ENCODE measurements at regions not wholly inside any gene's neighbourhood (a gene's known extent, or its start where the extent isn't known, plus 50 kb on each side); places are given as distances from the start of the nearest gene placed in this dataset.
"Not testable (repeated sequence)": the region's sequence is repeated elsewhere in the genome, so short reads cannot be mapped to it uniquely, and the experiment has no call there.

DNA sequence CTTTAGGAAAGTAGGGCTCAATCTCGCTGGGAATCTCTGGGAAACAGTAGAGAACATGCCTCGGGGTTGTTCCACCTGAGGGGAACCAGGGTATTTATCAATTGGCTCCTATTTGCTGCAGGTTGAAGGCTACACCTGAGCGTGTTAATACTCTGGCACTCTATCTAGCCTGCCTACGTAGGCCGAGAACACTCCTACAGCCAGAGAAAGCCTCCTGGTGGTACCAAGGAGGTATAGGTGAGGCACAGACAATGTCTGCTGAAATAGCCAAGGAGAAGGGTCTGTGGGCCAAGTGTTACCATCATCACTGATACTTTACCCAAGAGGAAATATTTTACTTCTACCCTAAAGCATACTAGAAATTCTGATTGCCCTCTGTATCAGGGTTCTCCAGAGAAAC lies 341.0 kb upstream of the UBE2E2 start:
- TF ChIP-seq, protein P1, sequence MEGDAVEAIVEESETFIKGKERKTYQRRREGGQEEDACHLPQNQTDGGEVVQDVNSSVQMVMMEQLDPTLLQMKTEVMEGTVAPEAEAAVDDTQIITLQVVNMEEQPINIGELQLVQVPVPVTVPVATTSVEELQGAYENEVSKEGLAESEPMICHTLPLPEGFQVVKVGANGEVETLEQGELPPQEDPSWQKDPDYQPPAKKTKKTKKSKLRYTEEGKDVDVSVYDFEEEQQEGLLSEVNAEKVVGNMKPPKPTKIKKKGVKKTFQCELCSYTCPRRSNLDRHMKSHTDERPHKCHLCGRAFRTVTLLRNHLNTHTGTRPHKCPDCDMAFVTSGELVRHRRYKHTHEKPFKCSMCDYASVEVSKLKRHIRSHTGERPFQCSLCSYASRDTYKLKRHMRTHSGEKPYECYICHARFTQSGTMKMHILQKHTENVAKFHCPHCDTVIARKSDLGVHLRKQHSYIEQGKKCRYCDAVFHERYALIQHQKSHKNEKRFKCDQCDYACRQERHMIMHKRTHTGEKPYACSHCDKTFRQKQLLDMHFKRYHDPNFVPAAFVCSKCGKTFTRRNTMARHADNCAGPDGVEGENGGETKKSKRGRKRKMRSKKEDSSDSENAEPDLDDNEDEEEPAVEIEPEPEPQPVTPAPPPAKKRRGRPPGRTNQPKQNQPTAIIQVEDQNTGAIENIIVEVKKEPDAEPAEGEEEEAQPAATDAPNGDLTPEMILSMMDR (IDR thresholded peaks at IDR 0.05), result no peak
- H3K27ac ChIP-seq, result no peak overlapping the region
- no peak overlapping the region for H3K4me3 ChIP-seq
- no peak for DNase-seq (ENCODE audit: low spot score)

DNA sequence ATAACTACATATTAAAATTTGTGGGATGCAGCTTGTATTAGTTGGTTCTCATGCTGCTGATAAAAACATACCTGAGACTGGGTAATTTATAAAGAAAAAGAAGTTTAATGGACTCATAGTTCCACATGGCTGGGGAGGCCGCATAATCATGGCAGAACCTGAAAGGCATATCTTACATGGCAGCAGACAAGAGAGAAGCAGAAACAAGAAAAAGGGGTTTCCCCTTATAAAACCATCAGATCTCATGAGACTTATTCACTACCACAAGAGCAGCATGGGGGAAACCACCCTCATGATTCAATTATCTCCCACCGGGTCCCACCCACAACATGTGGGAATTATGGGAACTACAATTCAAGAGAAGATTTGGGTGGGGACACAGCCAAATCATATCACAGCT lies 320.3 kb upstream of the UBE2E2 start:
- DNase-seq (ENCODE audit: low spot score); H3K27ac ChIP-seq: not testable (repeated sequence)

DNA sequence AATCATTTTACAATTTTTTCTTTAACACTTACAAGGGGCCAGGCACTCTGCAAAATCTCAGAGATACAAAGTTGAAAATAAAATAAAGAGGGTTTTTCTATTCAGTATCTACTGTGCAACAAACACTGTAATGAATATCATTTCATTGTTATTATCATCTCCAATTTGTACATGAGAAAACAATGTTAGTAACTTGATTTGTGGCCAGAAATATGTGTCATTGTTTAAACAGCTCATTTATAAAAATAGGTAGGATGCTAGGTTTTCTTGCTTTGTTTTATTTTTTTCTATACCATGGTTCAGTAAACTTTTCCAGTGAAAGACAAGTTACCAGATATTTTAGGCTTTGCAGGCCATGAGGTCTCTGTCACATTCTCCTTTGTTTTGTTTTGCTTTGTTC lies 318.1 kb upstream of the UBE2E2 start:
- Histone ChIP-seq H3K27ac (no peak overlapping the region), H3K4me3 (no peak overlapping the region)
- TF ChIP-seq, protein P1 (IDR thresholded peaks at IDR 0.05), result no peak
- DNase-seq (ENCODE audit: low spot score), result no peak

More for the DNA sequence above, 320.3 kb upstream of the UBE2E2 start:
- H3K4me3 ChIP-seq, result not testable (repeated sequence)

GRCh38 chr3:22885574-22886341 lies 317.4 kb upstream of the UBE2E2 start:
- H3K27ac ChIP-seq, result no peak overlapping the region
- TF ChIP-seq, protein P1 (IDR thresholded peaks at IDR 0.05), result no peak

DNA sequence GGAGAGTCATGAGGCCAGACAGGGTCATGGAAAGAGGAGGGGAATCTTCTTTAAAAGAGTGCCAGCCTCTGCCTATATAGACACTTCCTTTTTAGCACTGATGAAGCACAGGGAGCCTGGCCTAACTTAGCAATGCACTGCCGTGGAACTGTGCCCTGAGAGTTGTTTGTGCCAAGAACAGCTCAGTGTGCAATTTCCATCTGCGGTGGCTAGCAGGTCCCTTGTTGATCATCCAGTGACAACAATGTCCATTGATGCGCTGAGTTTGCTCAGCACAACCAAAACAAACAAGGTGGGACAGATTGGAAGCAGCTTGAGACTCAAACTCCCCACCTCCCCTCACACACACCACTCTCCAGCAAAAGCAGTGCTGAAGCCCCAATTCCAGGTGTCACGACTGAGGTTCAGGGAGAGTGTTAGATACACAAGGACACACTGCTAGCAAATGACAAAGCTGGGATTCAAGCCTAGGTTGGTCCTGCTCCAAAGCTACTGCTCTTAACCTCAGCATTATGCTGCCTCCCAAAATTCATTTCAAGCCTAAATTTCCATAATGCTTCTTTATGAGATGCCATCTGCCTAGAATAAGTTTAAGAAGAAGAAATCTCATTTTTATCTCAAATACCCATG lies 316.6 kb upstream of the UBE2E2 start:
- no peak overlapping the region for H3K27ac ChIP-seq
- no peak for DNase-seq (ENCODE audit: low spot score)
- H3K4me3 ChIP-seq, result no peak overlapping the region
- TF ChIP-seq, protein P1 (IDR thresholded peaks at IDR 0.05), result no peak

More at GRCh38 chr3:22885574-22886341, 317.4 kb upstream of the UBE2E2 start:
- no peak for DNase-seq (ENCODE audit: low spot score)
- no peak overlapping the region for H3K4me3 ChIP-seq

DNA sequence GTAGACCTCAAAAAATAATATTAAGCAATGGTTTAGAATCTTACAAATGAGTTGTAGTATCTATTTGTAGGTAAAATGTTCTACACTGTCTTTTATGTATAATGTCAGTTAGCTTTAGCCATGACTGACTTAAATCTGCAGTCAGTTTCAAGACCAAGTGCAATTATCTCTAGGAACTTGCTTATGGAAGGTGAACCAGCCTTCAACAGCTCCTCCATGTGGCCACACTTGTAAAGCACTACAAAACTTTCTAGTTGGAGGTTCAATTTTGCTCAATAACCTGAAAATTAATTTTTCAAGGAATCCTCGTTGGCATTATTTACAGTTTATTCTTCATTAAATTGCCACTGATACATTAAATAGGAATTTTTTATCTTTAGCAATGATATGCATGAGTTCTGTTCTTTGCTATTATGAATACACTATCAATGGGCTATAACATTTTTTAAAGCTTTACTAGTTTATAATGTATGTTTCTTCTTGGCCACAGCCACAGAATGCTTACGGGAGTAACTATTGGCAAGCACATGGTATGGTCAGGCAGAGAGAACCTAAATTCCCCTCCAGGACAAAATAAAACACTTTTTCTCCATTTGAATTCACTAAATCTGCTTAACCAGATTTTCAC lies 315.3 kb upstream of the UBE2E2 start:
- DNase-seq (ENCODE audit: low spot score), result no peak
- H3K4me3 ChIP-seq, result no peak overlapping the region
- TF ChIP-seq, protein P1 (IDR thresholded peaks at IDR 0.05), result peak; percentile 16
- no peak overlapping the region for H3K27ac ChIP-seq

DNA sequence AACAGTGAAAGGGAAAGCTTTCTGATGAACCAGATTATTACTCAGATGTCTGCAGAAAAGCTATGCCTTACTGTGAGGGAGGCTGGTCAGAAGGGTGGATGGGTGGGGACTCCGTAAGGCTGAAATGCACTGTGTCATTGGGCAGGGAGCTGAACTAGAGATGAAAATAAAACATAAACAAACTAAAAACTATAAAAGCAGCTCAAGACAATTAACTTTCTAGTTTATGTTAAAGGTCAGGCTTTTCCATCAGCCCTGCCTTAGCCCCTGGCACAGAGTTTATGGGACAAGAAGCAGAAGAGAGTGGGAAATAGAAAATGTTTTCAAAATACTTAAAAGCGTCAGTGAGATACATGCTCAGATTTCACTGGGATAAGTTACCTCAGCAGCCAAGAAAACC lies 310.0 kb upstream of the UBE2E2 start:
- DNase-seq (ENCODE audit: low spot score), result no peak
- Histone ChIP-seq H3K4me3 (no peak overlapping the region), H3K27ac (no peak overlapping the region)
- TF ChIP-seq, protein P1 (IDR thresholded peaks at IDR 0.05), result no peak
